Germinal center (tissue), 1 donor: ENCODE measurements at regions not wholly inside any gene's neighbourhood (a gene's known extent, or its start where the extent isn't known, plus 50 kb on each side); places are given as distances from the start of the nearest gene placed in this dataset.
"Not testable (repeated sequence)": the region's sequence is repeated elsewhere in the genome, so short reads cannot be mapped to it uniquely, and the experiment has no call there.

Experiments
- DNase-seq: peaks from one replicate; pipeline ENCODE4 v3.0.0; 2012; ENCODE audit warnings: mixed read lengths, low spot score

- not testable (repeated sequence) for DNase-seq
These were observed 50.4 kb upstream of the TTC34 start for GRCh38 chr1:2851918-2852317.

DNA sequence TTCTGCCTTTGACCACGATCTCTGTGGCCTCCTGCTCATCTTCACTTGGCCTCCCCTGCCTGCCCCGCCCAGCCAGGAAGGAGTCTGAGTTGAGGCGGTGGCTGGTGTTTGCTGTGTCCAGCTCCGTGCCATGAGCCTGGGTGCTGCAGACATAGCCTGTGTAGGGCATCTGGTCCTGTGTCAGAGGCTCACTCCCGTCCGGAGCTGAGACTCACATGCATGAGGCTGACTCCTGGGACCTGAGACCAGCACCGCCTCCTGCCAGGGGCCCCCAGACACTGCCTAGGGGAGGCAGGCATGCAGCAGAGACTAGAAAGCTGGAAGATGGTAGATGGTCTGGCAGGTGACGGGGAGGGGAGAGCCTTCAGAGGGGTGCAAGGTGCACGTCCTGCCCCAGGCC lies 52.2 kb upstream of the TTC34 start:
- no peak for DNase-seq

DNA sequence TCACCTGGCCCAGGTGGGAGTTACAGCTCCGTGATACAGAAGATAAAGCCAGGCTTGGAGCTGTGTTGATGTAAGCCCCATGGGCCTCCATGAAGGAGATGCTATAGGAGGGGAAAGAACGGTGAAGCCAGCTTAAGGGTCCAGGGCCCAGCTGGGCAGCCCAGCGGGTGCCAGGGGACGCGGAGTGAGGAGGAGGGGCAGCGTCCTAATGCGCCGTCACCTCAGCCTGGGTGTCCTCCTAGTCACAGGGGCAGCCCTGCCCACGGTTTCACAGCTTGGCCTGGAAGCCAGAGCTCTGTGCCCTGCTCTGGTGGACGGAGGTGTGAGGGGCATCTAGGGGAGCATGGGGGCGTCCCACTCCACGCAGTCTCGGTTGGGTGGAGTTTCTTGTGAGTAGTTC lies 52.7 kb upstream of the TTC34 start:
- no peak for DNase-seq

DNA sequence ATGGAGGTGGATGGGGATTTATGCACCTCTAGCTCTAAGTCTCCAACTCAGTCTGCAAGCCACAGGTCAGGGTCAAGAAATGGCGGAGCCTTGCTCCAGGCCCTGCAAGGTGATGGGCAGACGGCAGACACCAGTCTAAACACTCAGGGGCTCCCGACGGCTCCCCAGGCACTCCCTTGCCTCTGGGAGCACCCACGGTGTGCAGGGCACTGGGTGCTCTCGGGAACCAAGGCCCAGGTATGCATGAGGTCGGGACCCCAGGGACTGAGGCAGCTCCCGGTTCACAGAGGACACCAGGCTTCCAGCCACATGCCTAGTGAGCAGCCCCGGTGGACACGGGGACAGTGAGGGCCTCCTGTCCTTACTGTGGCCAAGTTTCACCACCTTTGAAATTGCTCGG lies 53.1 kb upstream of the TTC34 start:
- DNase-seq = no peak

- no peak for DNase-seq
These were observed 53.9 kb upstream of the TTC34 start for GRCh38 chr1:2855206-2856065.

DNA sequence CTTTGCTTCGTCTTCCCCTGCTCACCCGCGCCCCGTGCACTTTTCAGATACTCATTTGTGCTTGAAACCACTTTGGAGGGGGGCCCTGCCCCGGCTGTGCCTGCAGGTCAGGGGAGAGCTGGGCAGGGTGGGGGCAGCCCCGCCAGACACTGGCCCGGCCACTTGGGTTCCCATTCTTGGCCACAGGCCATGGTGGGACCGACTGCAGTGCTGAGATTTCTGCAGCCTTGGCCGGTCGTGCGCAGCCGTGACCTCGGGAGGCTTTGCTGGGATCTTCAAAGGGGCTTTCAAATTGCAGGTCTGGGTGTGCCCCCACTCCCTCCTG lies 54.5 kb upstream of the TTC34 start:
- no peak for DNase-seq

DNA sequence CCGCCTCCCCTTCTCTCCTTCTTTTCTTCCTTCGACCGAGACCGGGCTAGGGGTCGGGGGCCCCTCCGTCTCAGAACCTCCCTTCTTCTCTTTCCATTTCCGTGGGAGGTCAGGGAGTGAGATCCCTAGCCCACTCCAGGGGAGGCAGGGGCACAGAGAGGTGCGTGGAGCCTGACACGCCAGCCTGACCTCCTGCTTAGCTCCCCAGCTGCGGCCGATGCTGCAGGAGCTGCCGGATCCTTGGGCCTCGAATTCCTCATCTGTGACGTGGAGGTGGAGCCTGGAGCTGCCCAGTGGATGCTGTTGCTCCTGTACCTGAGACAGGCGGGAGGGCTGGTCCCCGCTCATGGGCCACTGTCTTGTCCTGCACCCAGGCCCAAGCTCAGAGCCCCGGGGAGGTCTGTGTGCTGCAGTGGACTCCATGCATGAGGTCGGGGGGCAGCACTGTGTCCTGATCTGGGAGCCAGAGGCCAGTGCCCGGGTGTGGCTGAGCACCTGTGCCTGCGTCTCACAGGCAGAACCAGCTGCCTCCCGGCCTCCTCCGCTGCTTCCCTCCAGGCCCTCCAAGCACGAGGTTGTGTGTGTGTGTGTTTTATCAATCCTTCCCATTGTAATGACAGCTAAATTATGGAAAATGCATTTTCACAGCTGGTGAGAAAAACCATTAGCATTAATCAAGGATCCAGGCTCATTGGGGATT lies 55.3 kb upstream of the TTC34 start:
- DNase-seq = no peak

- DNase-seq = no peak
These were observed 56.0 kb upstream of the TTC34 start for GRCh38 chr1:2857521-2857920.

- DNase-seq = no peak
These were observed 57.2 kb upstream of the TTC34 start for GRCh38 chr1:2858676-2859075.

DNA sequence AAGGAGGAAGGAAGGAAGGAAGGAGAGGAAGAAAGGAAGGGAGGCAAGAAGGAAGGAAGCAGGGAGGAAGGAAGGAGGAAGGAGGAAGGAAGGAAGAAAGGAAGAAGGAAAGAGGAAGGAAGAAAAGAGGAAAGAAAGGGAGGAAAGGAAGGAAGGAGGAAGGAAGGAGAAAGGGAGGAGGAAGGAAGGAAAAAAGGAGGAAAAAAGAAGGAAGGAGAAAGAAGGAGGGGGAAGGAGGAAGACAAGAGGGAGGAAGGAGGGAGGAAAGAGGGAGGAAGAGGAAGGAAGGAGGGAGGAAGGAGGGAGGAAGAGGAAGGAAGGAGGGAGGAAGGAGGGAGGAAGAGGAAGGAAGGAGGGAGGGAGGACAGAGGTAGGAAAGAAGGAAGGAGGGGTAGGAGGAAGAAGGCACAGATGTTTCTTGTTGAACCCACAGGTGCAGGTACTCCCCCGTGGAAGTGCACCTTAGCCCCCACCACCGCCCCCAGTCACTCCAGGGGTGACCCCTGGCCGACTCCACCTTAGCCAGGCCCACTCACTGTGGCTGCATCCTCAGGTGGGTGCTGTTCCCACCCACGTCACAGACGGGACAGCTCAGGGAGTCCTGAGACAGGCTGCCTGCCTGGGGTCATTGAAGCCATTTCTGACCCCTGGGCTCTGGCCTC lies 57.9 kb upstream of the TTC34 start:
- no peak for DNase-seq

DNA sequence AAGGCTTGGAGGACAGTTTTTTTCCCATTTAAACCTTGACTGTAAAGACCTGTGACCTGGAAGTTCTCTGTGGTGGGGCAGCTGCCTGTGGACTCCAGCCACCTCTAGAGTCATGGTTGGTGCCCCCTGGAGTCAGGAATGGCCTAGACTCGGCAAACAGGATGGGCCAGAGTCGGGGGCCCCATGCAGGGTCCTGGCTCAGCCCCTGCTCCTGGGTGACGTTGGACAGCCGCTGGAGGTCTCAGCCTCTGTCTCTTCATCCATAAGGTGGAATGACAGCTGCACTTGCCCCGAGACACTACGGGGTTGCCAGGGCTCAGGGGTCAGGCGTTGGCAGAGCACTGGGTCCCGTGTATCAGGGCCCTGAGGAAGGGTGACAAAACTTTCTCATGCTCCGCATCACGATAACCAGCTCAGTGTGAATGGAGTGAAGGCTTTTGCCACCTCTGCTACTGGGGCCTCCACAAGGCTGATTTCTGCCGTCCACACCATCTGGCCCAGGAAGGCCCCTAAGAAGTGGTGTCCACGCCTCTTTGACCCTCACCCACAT lies 58.5 kb upstream of the TTC34 start:
- DNase-seq = no peak

DNA sequence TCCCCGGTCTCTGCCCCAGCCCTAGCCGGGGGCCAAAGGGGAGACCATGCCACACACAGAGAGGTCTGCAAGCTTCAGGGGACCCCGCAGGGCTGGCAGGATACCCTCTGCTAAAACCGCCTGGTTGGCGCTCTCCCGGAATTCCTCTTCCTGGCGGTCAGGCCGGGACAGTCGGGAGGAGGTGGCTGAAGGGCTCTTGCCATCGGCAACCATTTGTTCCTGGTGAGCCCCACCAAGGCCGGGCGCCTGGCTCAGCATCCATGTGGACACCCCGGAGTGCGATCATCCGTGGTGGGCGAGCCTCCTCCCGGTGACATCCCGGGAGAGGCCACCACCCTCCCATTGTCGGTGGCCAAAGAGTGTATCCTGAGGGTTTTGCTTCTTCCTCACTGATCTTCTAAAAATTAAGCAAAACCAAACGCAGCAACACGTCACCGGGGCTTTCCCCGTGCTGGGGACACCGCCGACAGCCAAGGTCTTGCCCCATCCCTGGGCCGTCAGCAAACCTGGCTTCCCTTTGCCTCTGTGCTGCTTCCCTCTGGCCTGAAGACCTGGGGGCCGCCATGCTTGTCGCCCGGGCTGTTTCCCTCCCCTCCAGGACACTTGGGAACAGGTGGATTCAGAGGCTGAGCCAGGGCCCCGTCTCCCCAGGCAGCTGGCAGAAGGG lies 59.1 kb upstream of the TTC34 start:
- no peak for DNase-seq

DNA sequence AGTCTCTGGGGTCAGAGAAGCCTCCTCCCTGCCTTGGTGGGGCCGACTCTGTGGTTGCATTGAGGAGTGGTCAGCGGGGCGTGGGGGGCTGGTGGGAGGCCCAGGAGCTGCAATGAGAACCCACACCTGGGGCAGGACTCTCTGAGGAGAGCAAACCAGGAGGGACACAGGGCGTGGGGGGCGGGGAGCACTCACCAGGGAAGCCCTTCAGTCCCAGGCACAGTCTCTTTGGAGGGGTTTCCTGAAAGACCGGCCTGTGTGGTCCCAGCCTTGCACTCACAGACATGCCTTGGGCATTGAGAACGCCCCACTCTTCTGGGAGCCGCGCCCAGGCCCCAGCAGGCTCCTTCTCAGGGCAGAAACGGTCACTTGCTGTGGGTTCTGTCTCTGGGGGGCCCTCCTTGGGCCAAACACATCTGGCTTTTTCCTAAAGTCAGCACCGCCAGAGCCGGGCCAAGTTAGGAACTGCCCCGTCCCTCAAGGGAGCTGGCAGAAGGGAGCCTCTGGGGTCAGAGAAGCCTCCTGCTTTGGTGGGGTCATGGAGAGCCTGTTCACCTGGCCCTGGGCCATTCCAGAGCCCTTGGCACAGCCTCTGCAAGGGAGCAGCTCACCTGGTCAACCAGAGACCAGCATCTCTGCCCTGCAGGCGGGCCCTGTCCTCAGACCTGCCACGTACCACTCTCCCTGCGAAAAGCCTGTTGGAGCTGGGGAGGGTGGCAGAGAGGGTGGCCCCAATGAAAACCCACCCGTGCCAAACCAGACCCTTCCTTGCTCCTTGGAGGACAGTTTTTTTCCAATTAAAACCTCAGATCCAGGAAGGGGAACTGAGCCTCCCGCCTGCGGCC lies 59.9 kb upstream of the TTC34 start:
- no peak for DNase-seq

DNA sequence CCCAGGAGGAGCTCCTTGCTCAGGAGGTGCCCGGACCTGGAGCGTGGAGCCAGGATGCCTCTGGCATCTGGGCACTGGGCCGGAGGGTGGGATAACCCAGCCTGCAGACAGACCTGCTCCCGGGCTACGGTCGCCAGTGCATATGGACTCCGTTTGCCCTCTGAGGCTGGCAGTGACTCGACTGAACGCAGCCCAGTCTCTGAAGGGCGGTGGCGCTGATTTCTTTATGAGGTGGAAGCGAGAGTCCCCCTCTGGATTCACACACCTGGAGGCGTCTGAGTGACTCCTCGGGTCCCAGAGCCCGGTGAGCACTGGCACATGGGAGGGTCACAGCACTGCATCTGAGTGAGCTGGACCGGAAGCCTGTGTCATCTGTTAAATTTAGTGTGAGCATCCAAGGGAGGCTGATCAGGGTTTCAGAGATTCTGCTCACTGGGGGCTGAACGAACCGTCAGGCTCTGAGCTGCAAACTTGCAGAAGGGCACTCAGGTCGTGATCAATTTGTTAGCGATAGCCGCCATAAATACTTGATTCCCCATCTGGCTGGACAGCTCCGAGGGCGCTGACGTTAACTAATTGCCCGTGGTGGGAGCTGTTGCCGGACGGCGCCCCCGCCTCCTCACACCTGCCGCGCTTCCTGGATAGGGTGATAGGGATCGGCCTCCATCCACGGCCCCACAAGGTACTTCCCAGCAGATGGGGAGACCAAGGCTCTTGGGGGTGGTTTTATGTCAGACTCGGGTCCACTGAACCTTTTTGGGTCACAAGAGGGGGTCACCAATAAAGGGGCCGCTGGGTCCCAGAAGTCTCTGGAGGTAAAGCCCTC lies 60.7 kb upstream of the TTC34 start:
- DNase-seq = no peak

GRCh38 chr1:2862814-2863647 lies 61.5 kb upstream of the TTC34 start:
- no peak for DNase-seq

- no peak for DNase-seq
These were observed 62.1 kb upstream of the TTC34 start for GRCh38 chr1:2863648-2863963.

DNA sequence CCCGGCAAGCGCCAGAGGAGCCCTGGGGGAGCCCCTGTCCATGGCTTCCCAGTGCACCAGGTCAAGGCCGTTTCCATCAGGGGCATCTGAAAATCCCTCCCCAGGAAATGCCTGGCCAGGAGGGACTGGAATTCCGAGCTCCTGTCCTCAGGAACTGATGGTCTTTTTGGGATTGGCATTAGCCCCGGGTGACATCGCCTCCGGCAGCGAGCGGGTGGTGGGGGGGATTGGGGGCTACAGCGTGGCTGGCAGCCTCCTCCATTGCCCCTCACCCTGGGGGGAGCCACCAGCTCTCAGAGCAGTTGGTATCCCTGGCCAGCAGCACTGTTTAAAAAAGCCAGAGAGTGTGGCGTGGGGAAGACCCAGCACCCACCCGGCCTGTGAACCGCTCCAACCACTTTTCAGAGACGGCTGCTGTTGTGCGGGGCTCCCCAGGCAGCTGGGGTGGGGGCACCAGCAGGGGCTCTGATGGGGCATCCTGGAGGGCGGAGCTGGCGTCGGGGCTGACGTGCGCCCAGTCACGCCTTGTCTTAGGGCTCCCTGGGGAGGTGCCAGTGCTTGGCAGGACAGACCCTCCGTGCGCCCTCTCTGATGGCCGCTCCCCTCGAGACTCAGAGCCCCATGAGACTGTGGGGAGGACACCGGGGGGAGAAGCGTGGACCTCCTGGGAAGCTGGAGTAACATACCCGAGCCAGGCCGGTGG lies 62.9 kb upstream of the TTC34 start:
- DNase-seq = no peak

GRCh38 chr1:2865000-2865399 lies 63.5 kb upstream of the TTC34 start:
- no peak for DNase-seq
